ENCODE measurements at regions not wholly inside any gene's neighbourhood (a gene's known extent, or its start where the extent isn't known, plus 50 kb on each side); places are given as distances from the start of the nearest gene placed in this dataset.

DNA sequence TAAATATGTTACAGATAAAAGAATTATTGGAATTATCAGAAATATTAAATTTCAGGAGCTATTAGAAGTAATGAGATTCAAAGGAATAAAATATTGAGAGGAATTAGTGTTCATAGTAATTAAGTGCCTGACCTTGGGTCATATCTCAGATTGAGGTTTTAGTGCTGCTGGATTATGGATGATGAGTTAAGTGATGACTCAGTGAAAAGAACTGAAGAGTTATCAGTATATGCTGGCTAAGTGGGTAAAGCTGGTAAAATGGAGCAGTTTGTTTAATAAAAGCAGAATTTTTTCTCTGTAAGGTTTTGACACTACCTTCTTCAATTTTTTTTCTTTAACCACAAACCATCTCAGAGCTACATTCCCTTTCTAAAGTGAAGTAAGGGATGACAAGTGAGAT is 206.7 kb downstream of the MANEA start:
- DNase-seq, result no peak

DNA sequence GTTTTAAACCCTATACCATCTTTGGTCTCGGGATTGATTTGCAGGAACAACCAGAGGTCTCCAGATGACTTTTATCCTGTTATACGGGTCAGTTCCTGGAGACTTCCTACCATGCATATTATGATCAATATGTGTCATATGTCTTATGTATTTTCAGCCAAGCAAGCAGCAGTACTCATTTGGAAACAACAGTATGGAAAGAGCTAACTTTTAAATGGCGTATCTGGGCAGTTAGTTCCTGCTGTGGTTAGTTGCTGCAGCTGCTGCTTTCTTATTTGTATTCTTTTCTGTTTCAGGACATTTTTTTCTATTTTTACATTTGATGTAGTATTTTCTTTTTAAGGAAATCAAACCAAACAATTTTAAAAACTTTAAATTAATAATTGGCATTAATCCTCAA is 207.5 kb downstream of the MANEA start:
- DNase-seq, result no peak

DNA sequence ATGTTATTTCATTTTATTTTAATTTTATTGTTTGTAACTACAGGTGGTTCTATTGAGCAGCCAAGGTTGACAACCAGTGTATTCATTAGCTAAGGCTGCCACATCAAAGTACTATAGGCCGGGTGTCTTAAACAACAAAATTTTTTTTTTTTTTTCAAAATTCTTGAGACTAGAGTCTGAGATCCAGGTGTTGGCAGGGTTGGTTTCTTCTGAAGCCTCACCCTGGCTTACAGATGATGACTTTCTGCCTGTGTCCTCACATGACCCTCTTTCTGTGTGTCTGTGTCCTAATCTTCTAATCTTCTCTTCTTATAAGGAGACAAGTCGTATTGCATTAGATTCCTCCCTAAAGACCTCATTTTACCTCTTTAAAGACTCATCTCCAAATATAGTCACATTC is 208.4 kb downstream of the MANEA start:
- DNase-seq, result no peak

GRCh38 chr6:95786802-95787201 is 209.5 kb downstream of the MANEA start:
- no peak for DNase-seq

DNA sequence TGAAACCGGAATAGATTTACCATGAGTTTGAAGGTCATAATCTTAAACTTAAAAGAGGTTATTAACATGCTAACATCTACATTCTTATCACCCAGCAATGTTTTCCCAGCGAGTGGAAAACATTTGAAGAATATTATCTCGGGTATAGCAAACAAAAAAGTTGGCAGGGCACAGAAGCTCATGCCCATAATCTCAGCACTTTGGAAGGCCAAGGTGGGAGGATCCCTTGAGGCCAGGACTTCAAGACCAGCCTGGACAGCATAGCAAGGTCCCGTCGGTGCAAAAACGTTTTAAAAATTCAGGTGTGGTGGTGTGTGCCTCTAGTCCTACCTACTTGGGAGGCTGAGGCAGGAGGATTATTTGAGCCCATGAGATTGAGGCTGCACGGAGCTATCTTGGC is 213.5 kb downstream of the MANEA start:
- no peak for DNase-seq

GRCh38 chr6:95794749-95795148 is 217.4 kb downstream of the MANEA start:
- DNase-seq, result no peak

GRCh38 chr6:95795927-95796326 is 218.6 kb downstream of the MANEA start:
- DNase-seq, result no peak

GRCh38 chr6:95797054-95797453 is 218.7 kb upstream of the FUT9 start:
- no peak for DNase-seq

GRCh38 chr6:95802978-95803377 is 212.8 kb upstream of the FUT9 start:
- DNase-seq, result peak; percentile 16

DNA sequence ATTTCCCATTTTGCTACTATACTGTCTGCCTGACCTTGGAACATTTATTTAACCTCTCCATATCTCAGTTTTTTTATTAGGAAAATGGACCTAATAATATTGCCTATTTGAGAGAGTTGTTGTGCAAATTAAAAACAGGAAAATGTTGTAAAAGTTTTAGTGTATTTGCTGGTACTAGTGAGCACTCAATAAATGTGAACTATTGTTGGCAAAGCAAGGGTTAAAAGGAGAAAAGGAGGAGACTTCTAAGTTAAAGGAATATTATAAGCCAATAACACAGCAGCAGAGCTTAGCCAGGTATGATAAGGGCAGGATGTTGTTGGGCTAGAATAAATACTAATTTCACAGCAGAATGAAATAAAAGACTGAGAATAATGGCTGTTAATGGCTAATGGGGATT is 211.9 kb upstream of the FUT9 start:
- no peak for DNase-seq

- DNase-seq, result no peak
Measured at GRCh38 chr6:95804847-95805541, 210.8 kb upstream of the FUT9 start.

GRCh38 chr6:95805699-95806098 is 210.1 kb upstream of the FUT9 start:
- DNase-seq, result no peak

DNA sequence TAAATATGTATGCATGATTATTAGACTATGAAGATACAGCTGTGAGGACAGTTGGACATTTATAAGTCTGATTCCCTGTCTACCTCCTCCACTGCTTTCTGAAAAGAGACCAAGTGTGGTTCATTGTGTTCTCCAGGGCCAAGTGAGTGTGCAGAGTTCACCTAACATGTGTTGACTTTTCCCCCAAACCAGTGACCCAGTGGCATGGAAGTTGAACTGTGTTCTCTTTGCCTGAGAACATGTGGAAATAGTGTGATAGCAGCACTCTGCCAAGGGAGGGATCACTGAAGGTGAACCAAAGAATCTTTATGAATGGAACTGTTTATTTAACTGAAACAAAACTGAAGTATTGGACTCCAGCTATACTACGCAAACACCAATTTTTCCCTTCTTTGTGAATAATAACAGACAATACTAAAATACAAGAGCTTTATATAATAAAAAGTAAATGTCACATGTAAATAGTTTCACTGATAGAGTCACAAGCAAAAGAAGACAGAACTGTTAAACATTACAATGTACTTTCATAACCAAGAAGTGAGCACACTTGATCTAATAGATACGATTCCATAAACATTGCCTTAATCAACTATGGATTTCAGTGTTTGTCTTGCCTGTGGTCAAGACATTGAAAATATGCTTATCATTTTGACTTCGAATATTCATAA is 200.3 kb upstream of the FUT9 start:
- no peak for DNase-seq

GRCh38 chr6:95819461-95819860 is 196.3 kb upstream of the FUT9 start:
- no peak for DNase-seq

DNA sequence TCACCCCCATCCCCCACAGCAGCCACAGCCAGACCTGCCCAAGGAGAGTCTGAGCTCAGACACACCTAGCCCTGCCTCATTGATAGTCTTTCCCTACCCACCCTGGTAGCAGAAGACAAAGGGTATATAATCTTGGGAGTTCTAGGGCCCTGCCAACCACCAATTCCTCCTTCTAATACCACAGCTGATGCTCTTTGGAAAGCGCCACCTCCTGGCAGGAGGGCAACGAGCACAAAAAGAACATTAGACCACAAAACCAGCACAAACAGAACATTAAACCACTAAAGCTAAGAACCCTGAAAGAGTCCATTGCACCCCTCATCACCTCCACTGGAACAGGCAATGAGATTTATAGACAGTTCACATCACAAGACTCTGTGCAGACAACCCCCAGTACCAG is 195.8 kb upstream of the FUT9 start:
- peak; percentile 27 for DNase-seq

GRCh38 chr6:95830859-95831557 is 184.8 kb upstream of the FUT9 start:
- DNase-seq, result no peak

DNA sequence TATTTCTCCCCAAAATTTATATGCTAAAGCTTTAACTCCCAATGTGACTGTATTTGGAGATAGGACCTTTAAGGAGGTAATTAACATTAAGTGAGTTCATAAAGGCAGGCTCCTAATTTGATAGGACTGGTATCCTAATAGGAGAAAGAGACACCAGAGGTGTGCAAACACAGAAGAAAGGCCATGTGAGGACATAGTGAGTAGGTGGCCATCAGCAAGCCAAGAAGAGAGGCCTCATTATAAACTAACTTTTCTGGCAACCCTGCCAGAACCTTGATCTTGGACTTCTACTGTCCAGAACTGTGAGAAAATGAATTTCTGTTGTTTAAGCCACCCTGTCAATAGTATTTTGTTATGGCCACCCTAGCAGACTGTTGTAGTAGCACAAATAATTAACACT is 177.9 kb upstream of the FUT9 start:
- DNase-seq, result no peak

- DNase-seq, result no peak
Measured at GRCh38 chr6:95841560-95841959, 174.2 kb upstream of the FUT9 start.

- peak; percentile 7 for DNase-seq
Measured at GRCh38 chr6:95846652-95847051, 169.1 kb upstream of the FUT9 start.

DNA sequence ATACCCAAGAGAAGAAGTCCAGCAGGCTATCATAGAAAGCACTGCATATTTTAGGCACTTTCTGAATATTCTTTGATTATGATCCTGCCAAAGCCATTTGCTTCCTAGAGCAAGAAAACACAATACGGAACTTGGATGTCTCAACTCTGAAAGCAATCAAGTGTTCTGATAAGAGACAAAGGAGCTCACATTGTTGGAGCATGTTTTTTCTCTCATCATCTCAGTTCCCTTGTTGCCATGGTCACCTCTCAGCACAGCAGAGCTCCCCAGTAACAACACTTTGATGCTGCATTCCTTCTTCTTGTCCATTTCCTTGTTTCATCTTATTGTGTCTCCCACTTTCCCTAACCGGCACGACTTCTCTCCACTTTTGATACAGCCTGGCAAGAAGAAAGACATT is 168.7 kb upstream of the FUT9 start:
- DNase-seq, result no peak

GRCh38 chr6:95848717-95849116 is 167.1 kb upstream of the FUT9 start:
- DNase-seq, result no peak

- no peak for DNase-seq
Measured at GRCh38 chr6:95856876-95857364, 158.9 kb upstream of the FUT9 start.

DNA sequence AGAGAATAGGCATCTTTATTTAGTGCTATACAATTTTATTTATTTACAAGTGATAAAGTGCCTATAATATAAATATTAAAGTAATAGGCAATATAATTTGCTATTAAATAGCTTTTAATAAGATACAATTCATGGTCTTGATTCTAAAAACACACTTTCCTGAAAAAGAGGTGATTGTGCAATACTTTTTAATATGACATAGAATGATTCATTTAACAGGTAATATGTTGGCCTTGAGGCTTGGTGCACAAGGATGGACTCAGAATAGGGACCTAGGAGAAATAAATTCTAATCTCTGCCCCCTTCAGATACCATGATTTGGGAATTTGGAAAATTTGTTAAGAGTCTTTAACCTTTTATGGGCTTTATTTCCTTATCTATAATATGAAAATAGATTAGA is 149.9 kb upstream of the FUT9 start:
- DNase-seq, result no peak

DNA sequence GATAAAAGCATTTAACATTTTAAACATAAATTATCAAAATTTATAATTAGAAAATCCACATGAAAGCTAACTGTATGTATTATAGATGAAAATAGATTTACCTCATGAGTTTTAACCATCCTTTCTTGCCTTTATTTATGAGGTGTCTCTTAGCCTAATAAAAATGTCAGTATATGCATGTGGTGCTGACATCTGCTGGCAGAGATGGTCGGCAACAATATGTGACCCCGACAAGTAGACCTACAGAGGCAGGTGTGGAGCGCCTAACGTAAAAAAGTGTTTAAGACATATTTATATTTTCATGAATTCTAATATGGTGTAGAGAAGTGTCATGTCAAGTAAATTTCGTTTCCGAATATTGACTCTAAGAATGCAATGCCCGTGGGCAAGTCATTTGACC is 149.0 kb upstream of the FUT9 start:
- peak; percentile 38 for DNase-seq

All from NCI-H69 (cell line).